Spleen (tissue), 7 donors: ENCODE measurements at regions not wholly inside any gene's neighbourhood (a gene's known extent, or its start where the extent isn't known, plus 50 kb on each side); places are given as distances from the start of the nearest gene placed in this dataset.

Experiments
- CTCF ChIP-seq, 11 experiments: fragments of 200-600 bp in 7 of 11; fragments of 450-650 bp in 4 of 11; sonication (generic) in 4 of 11; IDR thresholded peaks in 8 of 11; conservative IDR thresholded peaks in 3 of 11; 1 replicate in 7 of 11; 2 replicates in 4 of 11; pipeline versions ENCODE4 v1.4.0 to v1.8.0; 2016 to 2021; ENCODE audit warnings: antibody characterized with exemption in 11 of 11, inconsistent platforms in 4 of 11, mild to moderate bottlenecking in 1 of 11
- POLR2A ChIP-seq, 3 donors: fragments of 450-650 bp; IDR thresholded peaks; one replicate each; pipeline ENCODE4 v1.5.1; 2017; ENCODE audit warnings: antibody characterized with exemption in 3 of 3, mild to moderate bottlenecking in 1 of 3
- donor health status: DM: no; HTN: no; CAD: no; lungs with moderate emphysema.
- donor health status: DM: no; HTN: no; CAD: no.
- donor health status: DM: no; HTN: no; CAD: no.

- TF ChIP-seq CTCF (IDR thresholded peaks at IDR 0.05 in 8 of 11, conservative IDR thresholded peaks at IDR 0.05 in 3 of 11) (no peak), POLR2A (IDR thresholded peaks at IDR 0.05) (no peak)
Observed at GRCh38 chr4:52251864-52252263, 200.8 kb downstream of the SPATA18 start.
